NCI-H345 (cell line): ENCODE measurements at regions not wholly inside any gene's neighbourhood (a gene's known extent, or its start where the extent isn't known, plus 50 kb on each side); places are given as distances from the start of the nearest gene placed in this dataset.
A peak's percentile ranks its signal among the peaks of the same experiment; 100 is the strongest.

Experiments used
- DNase-seq: peaks from one replicate; lab custom pipeline; 2025; lab: John Stamatoyannopoulos, UW

GRCh38 chr5:82699737-82700136 is 377.5 kb downstream of the TMEM167A start:
- no peak for DNase-seq

DNA sequence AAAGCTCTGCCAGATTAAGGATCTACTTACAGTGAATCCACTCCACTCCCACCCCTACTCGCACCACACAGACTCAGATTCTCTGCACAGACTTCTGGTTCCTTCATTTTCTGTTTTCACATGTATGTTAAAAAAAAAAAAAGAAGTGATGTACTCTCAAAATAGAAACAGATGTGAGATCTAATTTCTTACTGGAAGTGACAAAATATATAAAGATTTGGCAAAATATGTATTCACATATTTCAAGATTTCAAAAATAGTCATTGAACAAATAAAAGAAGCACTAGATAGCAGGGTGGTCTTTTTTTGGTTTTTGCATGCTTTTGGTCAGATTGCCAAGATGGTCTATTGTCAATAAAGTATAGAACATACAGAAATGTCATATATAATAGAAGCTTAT is 379.2 kb downstream of the TMEM167A start:
- DNase-seq, result no peak

DNA sequence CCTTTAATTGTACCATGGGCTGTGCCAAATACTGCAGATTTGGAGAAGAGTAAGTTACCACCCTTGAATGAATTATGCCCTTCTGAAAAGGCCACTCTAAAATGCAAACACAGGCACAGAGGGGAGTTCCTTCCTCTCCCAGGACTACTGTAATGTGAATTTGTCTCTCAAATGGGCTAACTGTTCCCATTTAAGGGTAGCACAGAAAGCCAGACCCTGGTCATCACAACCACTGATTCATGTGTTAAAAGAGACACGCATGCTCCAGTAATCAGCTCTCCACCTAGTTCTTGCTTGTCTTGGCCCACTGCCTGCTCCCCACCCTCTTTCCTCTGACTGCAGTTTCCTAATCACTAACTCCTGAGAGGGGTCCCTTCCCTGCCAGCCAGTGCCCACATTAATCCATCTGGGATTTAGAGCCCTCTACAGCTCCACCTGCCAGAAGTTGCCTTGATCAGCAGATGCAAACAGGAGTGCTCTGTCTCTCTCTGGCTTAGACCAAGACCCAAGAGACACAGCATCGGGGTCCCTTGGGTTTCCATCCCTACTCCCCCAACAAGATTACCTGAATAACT is 382.4 kb downstream of the TMEM167A start:
- DNase-seq, result peak; percentile 33

DNA sequence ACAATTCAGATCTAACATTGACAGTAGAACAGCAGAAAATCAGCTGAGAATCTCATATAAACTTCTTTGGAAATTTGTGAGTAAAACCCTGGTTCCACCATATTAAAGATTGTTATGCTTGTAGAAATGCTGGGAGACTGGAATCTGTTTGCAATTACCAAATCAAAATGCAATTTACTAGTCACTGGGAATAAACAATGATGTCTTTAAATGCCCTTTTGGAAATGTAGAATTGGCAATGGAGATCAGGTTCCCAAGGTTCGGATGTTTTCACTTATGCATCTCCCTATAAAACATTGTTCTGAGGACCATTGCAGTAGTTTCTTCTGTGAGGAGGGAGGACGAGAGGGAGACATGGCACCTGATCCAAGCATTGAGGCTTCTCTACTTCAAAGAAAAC is 384.4 kb downstream of the TMEM167A start:
- DNase-seq, result no peak

GRCh38 chr5:82684659-82685058 is 392.5 kb downstream of the TMEM167A start:
- no peak for DNase-seq

GRCh38 chr5:82684165-82684564 is 393.0 kb downstream of the TMEM167A start:
- DNase-seq, result no peak

GRCh38 chr5:82679660-82680059 is 397.5 kb downstream of the TMEM167A start:
- DNase-seq, result no peak

GRCh38 chr5:82676661-82677060 is 398.5 kb upstream of the RPS23 start:
- DNase-seq, result no peak

GRCh38 chr5:82674671-82675070 is 396.5 kb upstream of the RPS23 start:
- DNase-seq, result no peak

- DNase-seq, result no peak
Observed at GRCh38 chr5:82673057-82673809, 395.1 kb upstream of the RPS23 start.

GRCh38 chr5:82670692-82671091 is 392.5 kb upstream of the RPS23 start:
- DNase-seq, result no peak

DNA sequence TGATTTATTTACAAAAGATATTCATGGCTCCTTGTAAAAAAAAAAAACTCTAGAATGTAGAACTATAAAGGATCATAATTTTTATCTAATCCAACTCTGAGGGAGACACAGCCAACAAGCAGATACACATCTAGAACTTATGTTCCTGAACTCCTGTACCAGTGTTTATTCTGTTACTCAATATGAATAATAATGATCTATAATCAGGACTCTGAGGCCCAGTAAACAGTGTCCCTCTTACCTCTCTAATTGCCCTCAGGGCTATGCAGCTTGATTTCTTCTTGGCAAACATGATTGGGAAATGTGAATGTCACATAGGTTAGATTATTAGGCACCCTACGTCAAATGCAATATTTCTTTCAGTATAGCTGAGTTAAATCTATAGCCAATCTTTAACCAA is 391.6 kb upstream of the RPS23 start:
- DNase-seq, result no peak

DNA sequence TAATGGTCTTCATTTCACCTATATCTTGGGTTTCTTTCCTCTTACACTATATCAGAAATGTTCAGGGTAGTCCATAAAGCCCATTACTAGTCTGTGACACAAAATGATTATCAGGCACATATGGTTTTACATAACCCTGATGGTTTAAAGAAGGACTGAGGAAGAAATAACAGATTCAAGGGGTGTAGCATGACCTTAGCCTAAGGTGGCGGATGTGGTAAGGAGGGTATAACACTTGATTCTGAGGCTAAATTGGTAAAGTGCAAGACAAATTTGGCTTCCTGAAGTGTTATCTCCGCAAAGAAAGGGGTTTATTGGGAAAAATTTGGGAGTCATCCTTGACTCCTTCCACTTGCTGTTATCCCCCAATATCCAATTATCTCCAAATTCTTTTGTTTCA is 388.2 kb upstream of the RPS23 start:
- DNase-seq, result no peak

DNA sequence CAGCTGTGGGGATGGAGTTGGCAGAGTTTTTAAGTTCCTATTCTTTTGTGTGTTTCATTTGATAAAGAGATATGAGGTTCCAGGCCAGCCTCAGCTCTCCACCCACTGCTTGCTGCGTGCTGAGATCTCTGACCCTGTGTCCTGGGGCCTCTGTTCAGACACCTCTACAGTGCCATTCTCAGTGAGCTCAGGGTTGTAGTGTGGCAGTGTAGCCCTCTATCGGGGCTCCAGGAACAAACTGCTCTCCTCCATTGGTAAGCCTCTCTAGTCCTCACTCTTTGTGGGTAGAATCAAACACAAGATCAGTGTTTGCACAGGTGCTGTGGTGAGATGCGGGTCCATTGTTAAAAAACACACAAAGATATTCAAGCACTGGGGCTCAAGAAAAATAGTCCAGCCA is 386.6 kb upstream of the RPS23 start:
- peak; percentile 59 for DNase-seq

DNA sequence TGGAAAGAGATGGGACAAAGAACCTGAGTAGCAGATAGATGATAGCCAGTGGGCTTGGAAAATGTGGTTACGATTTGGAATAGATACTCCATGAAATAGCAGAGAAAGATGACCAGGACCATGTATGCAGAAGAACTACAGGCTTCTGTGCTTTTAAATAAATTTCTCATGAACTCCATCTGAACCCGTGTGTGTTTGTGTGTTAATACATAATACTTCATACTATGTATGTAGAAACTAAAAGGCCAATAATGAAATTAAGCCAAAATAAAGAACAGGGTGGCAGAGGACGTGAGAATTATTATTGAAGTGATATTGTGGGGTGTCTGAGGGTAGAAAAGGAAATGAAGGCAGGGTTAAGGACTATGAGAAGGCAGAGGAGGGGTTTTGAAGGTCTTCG is 385.1 kb upstream of the RPS23 start:
- DNase-seq, result no peak

- no peak for DNase-seq
Observed at GRCh38 chr5:82662340-82662739, 384.2 kb upstream of the RPS23 start.

DNA sequence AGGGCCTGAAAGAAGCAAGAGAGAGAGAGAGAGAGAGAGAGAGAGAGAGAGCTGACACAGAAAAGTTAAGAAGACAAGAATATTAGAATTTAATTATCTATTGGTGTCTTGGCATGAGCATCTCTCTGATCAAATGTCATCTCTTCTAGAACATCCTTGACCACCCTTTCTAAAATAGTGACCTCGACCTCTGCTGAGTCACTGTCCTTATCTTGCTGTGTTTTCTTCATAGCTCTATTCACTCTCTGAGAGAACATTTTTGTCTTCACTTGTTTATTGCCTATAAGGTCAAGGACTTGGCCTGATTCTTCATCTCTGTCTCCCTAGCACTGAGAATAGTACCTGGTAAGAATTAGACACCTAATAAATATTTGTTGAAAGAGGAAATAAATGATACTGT is 383.8 kb upstream of the RPS23 start:
- no peak for DNase-seq

GRCh38 chr5:82661462-82661861 is 383.3 kb upstream of the RPS23 start:
- no peak for DNase-seq

DNA sequence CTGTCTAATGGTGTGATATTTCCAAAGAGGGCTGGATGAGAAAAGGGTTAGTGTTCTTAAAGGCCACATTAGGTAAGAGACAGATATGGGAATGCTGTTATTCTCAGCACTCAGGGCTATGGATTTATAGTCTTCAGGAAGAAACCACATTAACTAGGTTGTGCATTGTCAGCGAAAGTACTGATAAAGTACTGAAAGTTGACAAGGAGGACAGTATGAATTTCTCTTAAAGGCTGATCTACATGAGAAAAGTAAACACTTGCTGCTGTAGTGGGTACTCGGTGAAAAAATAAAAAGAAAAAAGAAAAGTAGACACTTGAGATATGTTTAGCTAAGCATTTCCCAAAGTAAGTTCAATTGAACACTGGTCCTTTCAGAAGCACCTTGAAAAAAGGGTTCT is 381.0 kb upstream of the RPS23 start:
- DNase-seq, result no peak

- no peak for DNase-seq
Observed at GRCh38 chr5:82657033-82657699, 379.0 kb upstream of the RPS23 start.

DNA sequence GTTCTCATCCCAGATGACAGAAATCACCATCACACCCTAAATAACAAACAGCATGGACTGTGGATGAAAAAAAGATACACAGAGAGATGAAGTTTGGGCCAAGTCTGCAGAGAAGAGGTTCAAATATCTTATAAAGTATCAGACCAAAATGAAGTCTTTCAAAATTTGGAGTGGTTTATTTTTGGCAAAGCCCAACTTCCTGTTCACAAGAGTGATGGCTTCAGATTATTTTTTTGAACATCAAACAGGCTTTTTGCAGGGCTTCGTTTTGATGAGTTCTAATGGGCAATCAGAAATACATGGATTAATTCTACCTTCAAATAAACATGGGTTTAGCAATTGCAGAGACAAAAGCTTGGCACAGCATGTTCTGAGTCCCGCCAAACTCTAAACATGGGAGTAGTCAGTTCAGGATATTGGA is 378.2 kb upstream of the RPS23 start:
- DNase-seq, result no peak

- no peak for DNase-seq
Observed at GRCh38 chr5:82655078-82655477, 376.9 kb upstream of the RPS23 start.

DNA sequence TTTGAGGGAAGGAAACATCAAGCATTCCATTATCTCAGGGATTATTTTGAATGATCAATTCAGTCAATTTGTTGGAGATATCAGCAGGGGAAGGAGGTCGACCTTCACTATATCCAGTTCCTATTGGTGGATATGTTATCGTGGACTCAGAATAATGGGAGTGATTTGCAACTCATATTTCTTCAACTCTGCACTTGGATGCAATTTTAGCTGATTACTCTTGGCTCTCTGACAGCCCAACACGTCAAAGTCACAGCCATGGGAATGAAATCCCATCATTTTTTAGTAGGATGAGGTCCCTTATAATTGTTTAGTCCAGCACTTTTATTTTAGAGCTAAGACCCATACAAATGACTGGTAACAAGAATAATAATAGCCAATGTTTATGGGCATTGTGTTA is 371.8 kb upstream of the RPS23 start:
- no peak for DNase-seq

- no peak for DNase-seq
Observed at GRCh38 chr5:82644766-82645165, 366.6 kb upstream of the RPS23 start.
